ENCODE measurements at regions not wholly inside any gene's neighbourhood (a gene's known extent, or its start where the extent isn't known, plus 50 kb on each side); places are given as distances from the start of the nearest gene placed in this dataset.
A peak's percentile ranks its signal among the peaks of the same experiment; 100 is the strongest.

DNA sequence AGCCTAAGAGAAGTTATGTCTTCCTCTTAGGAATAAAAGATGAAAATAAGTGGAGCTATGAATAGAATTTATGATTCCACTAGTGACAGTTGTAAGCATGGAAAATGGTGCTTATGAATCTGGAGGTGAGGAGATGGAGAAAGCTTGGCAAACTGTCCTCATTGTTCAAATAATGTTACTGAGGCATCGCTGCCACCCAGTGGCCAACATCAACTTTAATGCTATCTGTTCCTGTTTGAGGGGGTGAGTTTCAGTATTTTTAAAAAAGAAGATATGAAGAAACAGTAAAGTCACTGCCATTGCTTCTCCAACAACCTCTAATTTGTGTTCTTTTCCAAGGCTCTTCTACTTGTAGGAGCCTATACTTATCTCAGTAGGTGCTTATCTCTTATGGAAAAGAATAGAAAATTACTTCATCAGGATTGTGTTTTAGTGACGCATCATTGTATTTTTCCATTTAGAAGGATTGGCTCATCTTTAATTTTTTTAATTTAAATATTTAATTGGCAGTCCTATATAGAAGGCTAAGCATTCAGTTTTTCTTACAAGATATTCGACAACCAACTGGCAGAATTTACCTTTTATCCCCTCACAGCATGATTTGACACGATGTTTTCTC is 260.4 kb upstream of the P2RY1 start:
- no peak overlapping the region for H3K4me2 ChIP-seq (ENCODE audit: insufficient read depth, low read length)
- peaks cover 2% of the 10 kb centered on the region for H3K27me3 ChIP-seq (ENCODE audit: insufficient read depth, low read length)
- H3K79me2 ChIP-seq (ENCODE audit: insufficient read depth, low read length), result no peaks in the 10 kb centered on the region
- H3K36me3 ChIP-seq (ENCODE audit: insufficient read depth, low read length), result no peaks in the 10 kb centered on the region
- H3K4me1 ChIP-seq (ENCODE audit: insufficient read depth, low read length), result no peaks in the 10 kb centered on the region
- no peak overlapping the region for H3K4me3 ChIP-seq (ENCODE audit: insufficient read depth, low read length)
- DNase-seq (ENCODE audit: insufficient read length, low spot score, missing footprints), result peak; percentile 62
- no peak overlapping the region for H3K27ac ChIP-seq (ENCODE audit: low read depth, low read length)
- H2AFZ ChIP-seq (ENCODE audit: low read length), result no peak overlapping the region
- H3K9me3 ChIP-seq (ENCODE audit: low read depth, low read length), result no peaks in the 10 kb centered on the region
- peak; percentile 61 for TF ChIP-seq CTCF (IDR thresholded peaks at IDR 0.05; ENCODE audit: extremely low read depth, low read depth, low read length)
- H4K20me1 ChIP-seq (ENCODE audit: insufficient read depth, low read length), result no peaks in the 10 kb centered on the region

DNA sequence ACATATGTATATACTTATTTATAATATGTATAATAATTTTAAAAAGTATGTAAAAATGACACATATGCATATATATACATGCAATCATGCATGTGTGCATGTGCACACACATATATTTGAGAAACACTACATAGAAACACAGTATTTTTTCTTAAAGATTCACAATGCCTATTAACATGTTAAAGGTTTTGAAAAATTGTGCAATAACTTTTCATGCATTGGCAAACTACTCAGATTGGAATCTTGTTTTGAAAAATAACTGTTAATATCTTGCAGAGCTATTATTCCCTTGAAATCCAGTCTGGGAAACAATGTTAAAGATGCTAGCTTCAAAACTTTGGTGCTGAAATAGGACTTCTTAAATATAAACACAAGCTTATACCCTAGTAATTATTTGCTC is 256.2 kb upstream of the P2RY1 start:
- Histone ChIP-seq H3K9me3 (ENCODE audit: low read depth, low read length) (no peaks in the 10 kb centered on the region), H4K20me1 (ENCODE audit: insufficient read depth, low read length) (no peaks in the 10 kb centered on the region), H3K36me3 (ENCODE audit: insufficient read depth, low read length) (no peaks in the 10 kb centered on the region), H3K79me2 (ENCODE audit: insufficient read depth, low read length) (no peaks in the 10 kb centered on the region), H3K27ac (ENCODE audit: low read depth, low read length) (no peak overlapping the region), H3K27me3 (ENCODE audit: insufficient read depth, low read length) (peaks cover 2% of the 10 kb centered on the region), H2AFZ (ENCODE audit: low read length) (no peak overlapping the region), H3K4me3 (ENCODE audit: insufficient read depth, low read length) (no peak overlapping the region), H3K4me2 (ENCODE audit: insufficient read depth, low read length) (no peak overlapping the region), H3K4me1 (ENCODE audit: insufficient read depth, low read length) (peaks cover 6% of the 10 kb centered on the region)
- no peak for TF ChIP-seq CTCF (IDR thresholded peaks at IDR 0.05; ENCODE audit: extremely low read depth, low read depth, low read length)
- DNase-seq (ENCODE audit: insufficient read length, low spot score, missing footprints), result no peak

DNA sequence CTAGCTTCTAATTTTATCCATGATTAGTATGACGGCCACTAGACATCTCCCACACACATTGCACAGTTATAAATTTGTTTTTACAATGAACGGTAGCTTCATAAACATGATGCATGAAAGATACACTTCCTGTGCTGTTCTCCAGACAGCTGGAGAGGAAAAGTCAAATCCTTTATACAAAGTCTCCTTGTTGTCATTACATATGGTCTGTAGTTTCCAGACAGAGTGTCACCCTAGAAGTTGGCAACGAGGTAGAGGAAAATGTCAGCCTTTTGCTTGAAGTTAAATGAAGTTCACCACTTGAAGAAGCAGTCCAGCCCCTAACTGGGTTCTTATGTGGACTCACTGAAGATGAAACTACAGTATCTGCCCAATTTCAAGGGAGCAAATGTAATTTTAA is 253.0 kb upstream of the P2RY1 start:
- Histone ChIP-seq H3K4me2 (ENCODE audit: insufficient read depth, low read length) (no peak overlapping the region), H3K4me1 (ENCODE audit: insufficient read depth, low read length) (peaks cover 9% of the 10 kb centered on the region)
- DNase-seq (ENCODE audit: insufficient read length, low spot score, missing footprints), result no peak

DNA sequence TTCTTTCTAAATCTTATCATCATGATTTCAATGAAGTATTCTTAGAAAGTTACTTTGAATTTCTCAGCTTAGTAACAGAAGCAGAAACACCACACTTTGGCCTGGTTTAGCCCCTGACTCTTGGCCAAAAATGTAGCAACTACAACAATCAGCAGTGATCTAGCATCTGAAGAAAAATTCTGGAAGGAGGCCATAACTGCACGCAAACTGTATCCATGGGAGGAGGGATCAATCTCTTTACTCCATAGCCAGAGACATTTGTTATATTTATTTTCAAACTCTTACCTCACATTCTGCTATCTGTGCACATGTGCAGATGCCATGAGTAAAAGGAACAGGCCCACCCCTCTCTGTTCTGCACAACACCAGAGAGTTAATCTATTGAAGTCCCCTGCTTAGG is 251.0 kb upstream of the P2RY1 start:
- Histone ChIP-seq H3K9me3 (ENCODE audit: low read depth, low read length) (no peaks in the 10 kb centered on the region), H3K4me2 (ENCODE audit: insufficient read depth, low read length) (no peak overlapping the region), H3K4me3 (ENCODE audit: insufficient read depth, low read length) (no peak overlapping the region), H3K27me3 (ENCODE audit: insufficient read depth, low read length) (no peaks in the 10 kb centered on the region), H3K79me2 (ENCODE audit: insufficient read depth, low read length) (no peaks in the 10 kb centered on the region), H2AFZ (ENCODE audit: low read length) (no peak overlapping the region), H3K4me1 (ENCODE audit: insufficient read depth, low read length) (peaks cover 9% of the 10 kb centered on the region), H3K36me3 (ENCODE audit: insufficient read depth, low read length) (no peaks in the 10 kb centered on the region), H4K20me1 (ENCODE audit: insufficient read depth, low read length) (no peaks in the 10 kb centered on the region), H3K27ac (ENCODE audit: low read depth, low read length) (no peak overlapping the region)
- TF ChIP-seq CTCF (IDR thresholded peaks at IDR 0.05; ENCODE audit: extremely low read depth, low read depth, low read length), result no peak
- no peak for DNase-seq (ENCODE audit: insufficient read length, low spot score, missing footprints)

More for the DNA sequence above, 253.0 kb upstream of the P2RY1 start:
- TF ChIP-seq CTCF (IDR thresholded peaks at IDR 0.05; ENCODE audit: extremely low read depth, low read depth, low read length), result no peak
- Histone ChIP-seq H3K4me3 (ENCODE audit: insufficient read depth, low read length) (no peak overlapping the region), H2AFZ (ENCODE audit: low read length) (no peak overlapping the region), H3K27ac (ENCODE audit: low read depth, low read length) (no peak overlapping the region), H3K27me3 (ENCODE audit: insufficient read depth, low read length) (no peaks in the 10 kb centered on the region), H4K20me1 (ENCODE audit: insufficient read depth, low read length) (no peaks in the 10 kb centered on the region), H3K9me3 (ENCODE audit: low read depth, low read length) (no peaks in the 10 kb centered on the region), H3K36me3 (ENCODE audit: insufficient read depth, low read length) (no peaks in the 10 kb centered on the region), H3K79me2 (ENCODE audit: insufficient read depth, low read length) (no peaks in the 10 kb centered on the region)

Data from osteoblast (primary cell).